GM18867 (cell line): ENCODE measurements at regions not wholly inside any gene's neighbourhood (a gene's known extent, or its start where the extent isn't known, plus 50 kb on each side); places are given as distances from the start of the nearest gene placed in this dataset.

Experiments
- ATAC-seq: cut with Tn5 transposase; IDR thresholded peaks from one replicate; pipeline ENCODE4 v1.9.1; 2021; ENCODE audit warnings: mild to moderate bottlenecking, moderate library complexity; ENCODE audit not compliant: unreplicated experiment

GRCh38 chr2:173808718-173809117 is 156.5 kb downstream of the SP3 start:
- ATAC-seq: no peak

DNA sequence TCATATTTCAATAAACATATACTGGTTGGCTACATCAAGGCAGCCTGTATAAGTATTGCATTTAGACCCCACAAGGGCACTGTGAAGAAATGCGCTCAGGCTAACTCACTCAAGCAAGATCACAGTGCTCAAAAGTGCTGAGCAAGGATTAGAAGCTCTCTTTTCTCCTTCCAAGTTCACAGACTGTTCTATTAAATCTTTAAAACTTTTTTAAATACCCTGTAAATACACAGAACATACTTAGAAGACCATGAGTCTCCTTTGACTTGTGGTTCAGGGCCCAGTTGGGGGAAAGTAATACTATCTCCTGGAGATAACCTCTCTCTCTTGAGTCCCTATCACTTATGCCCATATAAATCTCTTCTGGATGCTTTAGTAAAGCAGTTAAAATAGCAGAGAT is 152.9 kb downstream of the SP3 start:
- no peak for ATAC-seq

GRCh38 chr2:173814306-173814705 is 150.9 kb downstream of the SP3 start:
- ATAC-seq: no peak

- no peak for ATAC-seq
Measured at GRCh38 chr2:173815772-173816171, 149.4 kb downstream of the SP3 start.

DNA sequence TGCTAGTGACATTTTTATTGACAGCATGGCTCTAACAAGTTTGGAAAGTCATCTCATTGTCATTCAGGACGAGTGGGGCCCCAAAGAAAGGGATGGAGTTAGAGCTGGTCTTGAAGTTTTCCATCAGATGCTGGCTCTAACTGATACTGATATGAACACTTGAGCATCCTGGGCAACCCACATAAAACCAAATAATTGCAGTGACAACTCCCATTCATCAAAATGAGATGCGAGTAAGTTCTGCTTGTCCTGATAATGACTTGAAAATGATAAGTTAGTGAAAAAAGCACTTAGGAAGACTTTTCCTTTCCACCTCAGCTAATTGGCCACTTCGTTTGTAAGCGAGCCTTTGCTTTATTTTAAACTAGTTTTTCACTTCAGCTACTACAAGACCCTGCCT is 147.6 kb downstream of the SP3 start:
- no peak for ATAC-seq

DNA sequence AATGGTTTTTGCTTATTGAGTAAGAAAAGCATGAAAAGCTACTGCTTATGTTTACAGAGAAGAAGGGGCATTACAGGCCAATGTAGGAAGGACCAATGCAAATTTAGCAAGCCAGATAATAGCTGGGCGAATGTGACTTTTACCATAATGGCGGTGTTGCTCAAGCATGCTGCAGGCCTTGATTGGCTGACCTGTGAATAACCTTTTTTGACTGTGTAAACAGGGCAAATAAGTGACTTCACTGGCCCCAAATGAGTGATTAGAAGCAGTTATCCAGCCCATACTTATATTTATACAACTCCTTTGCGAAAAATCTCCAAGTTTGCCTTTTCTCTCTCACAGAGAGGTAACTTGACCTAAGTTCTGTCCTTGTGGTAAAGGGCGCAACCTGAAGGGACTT is 146.9 kb downstream of the SP3 start:
- no peak for ATAC-seq

GRCh38 chr2:173819852-173820251 is 145.3 kb downstream of the SP3 start:
- ATAC-seq: no peak

DNA sequence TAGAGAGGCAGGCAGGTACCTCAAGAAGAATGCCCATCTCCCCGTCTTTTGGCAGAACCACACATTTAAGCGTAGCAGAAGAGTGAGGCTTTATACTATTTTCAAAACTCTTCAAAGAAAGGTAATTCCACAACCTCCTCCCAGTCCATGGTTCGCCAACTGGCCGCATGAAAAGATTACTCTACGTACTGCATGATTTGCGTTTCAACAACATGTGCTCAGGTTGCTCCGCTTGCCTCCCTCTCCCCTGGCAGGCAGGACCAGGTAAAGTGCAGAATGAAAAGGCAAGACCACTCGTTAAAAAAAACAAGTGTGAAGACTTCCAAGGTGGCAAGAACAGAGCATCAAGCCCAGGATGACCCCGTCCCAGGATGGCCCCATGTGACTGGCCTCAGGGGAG is 143.7 kb downstream of the SP3 start:
- no peak for ATAC-seq

- ATAC-seq: no peak
Measured at GRCh38 chr2:173822889-173823542, 142.2 kb downstream of the SP3 start.

GRCh38 chr2:173823543-173823939 is 141.6 kb downstream of the SP3 start:
- ATAC-seq: no peak

- ATAC-seq: no peak
Measured at GRCh38 chr2:173828189-173829142, 136.7 kb downstream of the SP3 start.

DNA sequence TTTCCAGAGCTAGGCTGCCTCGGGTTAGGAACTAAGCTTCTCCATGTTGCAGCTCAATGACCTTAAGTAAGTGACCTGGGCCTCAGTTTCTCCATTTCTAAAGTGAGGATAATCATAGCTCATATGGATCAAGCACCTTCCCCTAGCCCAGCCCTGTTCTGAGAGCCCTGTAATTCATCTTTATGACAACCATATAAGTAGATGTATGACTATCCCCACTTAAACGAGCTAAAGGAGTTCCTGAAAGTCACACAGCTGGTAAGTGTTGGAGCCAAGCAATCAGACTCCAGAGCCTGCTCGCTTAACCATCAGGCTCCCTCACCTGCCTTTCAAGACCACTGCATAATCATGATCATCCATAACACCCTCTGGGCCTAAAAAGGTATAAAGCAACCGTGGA is 135.4 kb downstream of the SP3 start:
- no peak for ATAC-seq

- no peak for ATAC-seq
Measured at GRCh38 chr2:173830170-173830569, 135.0 kb downstream of the SP3 start.

DNA sequence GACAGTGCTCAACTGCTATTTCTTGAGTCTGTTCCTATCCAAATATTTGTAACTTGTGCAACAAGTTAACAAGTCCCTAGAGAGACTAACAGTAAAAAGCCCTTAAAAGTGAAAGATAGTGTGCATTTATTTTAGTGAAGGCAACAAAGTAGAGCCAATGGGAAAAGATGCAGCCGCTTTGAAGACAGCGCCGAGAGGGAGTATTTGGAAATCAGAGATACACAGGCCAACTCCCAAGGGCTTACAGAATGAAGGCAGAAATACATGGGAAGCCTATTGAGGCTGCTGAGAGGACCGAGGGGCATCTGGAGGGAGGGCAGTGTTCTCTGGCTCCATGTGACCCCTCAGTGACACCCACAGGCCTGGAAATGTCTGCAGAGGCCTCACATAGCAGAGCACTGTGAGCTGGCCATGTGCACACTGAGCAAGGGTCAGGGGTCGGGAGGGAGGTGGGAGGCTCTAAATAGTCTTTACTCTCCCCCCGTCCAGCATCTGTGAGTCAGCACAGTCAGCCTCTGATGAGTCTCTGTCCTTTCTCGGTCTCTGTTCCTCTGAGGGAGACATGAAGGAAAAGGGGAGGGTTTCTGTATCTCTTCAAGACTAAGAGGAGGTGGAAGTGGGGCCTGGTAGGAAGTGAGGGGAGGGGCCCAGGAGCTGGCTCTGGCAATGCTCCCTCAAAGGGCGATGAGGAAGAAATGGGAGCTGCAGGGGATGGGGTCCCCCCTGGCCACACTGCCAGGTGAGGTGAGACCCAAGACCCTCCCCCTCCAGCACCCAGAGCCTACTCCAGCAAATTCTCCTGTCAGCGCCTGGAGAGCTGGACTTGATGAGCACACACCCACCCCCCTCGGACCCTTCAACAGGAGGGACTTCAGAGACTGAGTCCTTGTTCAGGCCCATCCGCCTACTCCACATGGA is 133.6 kb downstream of the SP3 start:
- ATAC-seq: no peak

- no peak for ATAC-seq
Measured at GRCh38 chr2:173834141-173834540, 131.0 kb downstream of the SP3 start.

- no peak for ATAC-seq
Measured at GRCh38 chr2:173835726-173836125, 129.4 kb downstream of the SP3 start.

GRCh38 chr2:173841110-173841509 is 124.1 kb downstream of the SP3 start:
- no peak for ATAC-seq

- no peak for ATAC-seq
Measured at GRCh38 chr2:173843526-173843925, 121.6 kb downstream of the SP3 start.

DNA sequence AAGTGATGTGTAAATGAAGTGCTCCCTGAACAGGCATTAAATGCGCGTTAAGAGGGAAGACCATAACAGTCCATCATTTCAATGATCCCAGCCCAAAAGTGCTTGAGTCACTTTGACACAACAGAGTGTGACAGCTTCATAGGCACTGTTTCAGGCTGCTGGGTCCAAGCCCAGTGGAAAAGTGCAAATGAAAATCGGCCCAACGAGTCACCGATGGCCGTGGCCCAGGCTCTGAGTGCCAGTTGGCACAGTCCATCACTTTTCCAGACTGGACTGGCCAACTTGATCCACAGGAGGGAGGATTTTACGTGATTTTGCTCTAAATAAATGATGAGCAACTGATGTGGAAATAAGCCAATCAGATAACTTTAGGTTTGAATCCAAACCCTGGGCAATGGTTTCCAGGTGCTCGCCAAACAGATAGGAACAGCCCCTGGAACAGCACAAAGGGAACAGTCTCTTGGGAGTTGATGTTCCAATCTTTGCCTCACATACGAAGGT is 114.0 kb downstream of the SP3 start:
- no peak for ATAC-seq

- ATAC-seq: no peak
Measured at GRCh38 chr2:173854141-173854540, 111.0 kb downstream of the SP3 start.

GRCh38 chr2:173854840-173855239 is 110.3 kb downstream of the SP3 start:
- no peak for ATAC-seq
